H1 (cell line): ENCODE measurements at regions not wholly inside any gene's neighbourhood (a gene's known extent, or its start where the extent isn't known, plus 50 kb on each side); places are given as distances from the start of the nearest gene placed in this dataset.

Experiments used
- CTCF ChIA-PET: fragments of 300-600 bp; sonication (Branson Sonifier 250); formaldehyde crosslinking; loops from one replicate; lab custom pipeline; 2021; ENCODE audit not compliant: partially characterized antibody; lab: Charles Lee
- POLR2A ChIA-PET: fragments of 300-600 bp; sonication (Branson Sonifier 250); formaldehyde crosslinking; loops from one replicate; lab custom pipeline; 2021; ENCODE audit warnings: inconsistent platforms; ENCODE audit not compliant: partially characterized antibody; lab: Charles Lee
- DNase-seq, 2 experiments: peaks; one replicate each; pipeline versions ENCODE4 v3.0.0 to v3.0.0-alpha.2; 2010 to 2022; ENCODE audit warnings: low spot score in 2 of 2, low read depth in 1 of 2, mixed read lengths in 1 of 2
- FAIRE-seq: peaks from 2 replicates; lab custom pipeline; 2011; peaks lifted over from hg19 to GRCh38; lab: Jason Lieb, UNC
- H2AFZ ChIP-seq: 2 replicates; pipeline ENCODE4 v1.8.1; 2012; ENCODE audit warnings: low read length, inconsistent platforms
- H2AK5ac ChIP-seq: 2 replicates; pipeline ENCODE4 v1.6.1; 2013; ENCODE audit warnings: low read depth, low read length
- H2BK120ac ChIP-seq: replicated peaks from 2 replicates; pipeline ENCODE3; 2013; ENCODE audit warnings: low read depth, low read length, inconsistent platforms
- H2BK12ac ChIP-seq: 2 replicates; pipeline ENCODE4 v1.6.1; 2013; ENCODE audit warnings: low read depth, low read length
- H2BK15ac ChIP-seq: 2 replicates; pipeline ENCODE4 v1.6.1; 2013; ENCODE audit warnings: low read length
- H2BK20ac ChIP-seq: 2 replicates; pipeline ENCODE4 v1.6.1; 2013; ENCODE audit warnings: low read length
- H2BK5ac ChIP-seq: 2 replicates; pipeline ENCODE4 v1.6.1; 2013; ENCODE audit warnings: low read depth, low read length
- H3K14ac ChIP-seq: 2 replicates; pipeline ENCODE4 v1.6.1; 2013; ENCODE audit warnings: inconsistent platforms; ENCODE audit not compliant: insufficient read length
- H3K18ac ChIP-seq: 2 replicates; pipeline ENCODE4 v1.6.1; 2013; ENCODE audit warnings: low read length; ENCODE audit errors: extremely low read depth
- H3K23ac ChIP-seq: 2 replicates; pipeline ENCODE4 v1.6.1; 2013; ENCODE audit warnings: inconsistent platforms; ENCODE audit not compliant: insufficient read length
- H3K23me2 ChIP-seq: 2 replicates; pipeline ENCODE4 v1.6.1; 2013; ENCODE audit warnings: low read depth, low read length
- H3K27ac ChIP-seq: 2 replicates; pipeline ENCODE4 v1.6.1; 2011; ENCODE audit warnings: low read depth, low read length, inconsistent platforms
- H3K27me3 ChIP-seq, 4 experiments: replicated peaks in 1 of 4; 1 replicate in 1 of 4; 2 replicates in 3 of 4; pipeline versions ENCODE4 v1.6.1 to v1.8.1; 2011 to 2013; ENCODE audit warnings: low read length in 3 of 4, mild to moderate bottlenecking in 3 of 4, inconsistent platforms in 2 of 4, mixed read lengths in 2 of 4, moderate library complexity in 1 of 4; ENCODE audit not compliant: control insufficient read depth in 3 of 4, insufficient read depth in 3 of 4; ENCODE audit errors: extremely low read depth in 1 of 4
- H3K36me3 ChIP-seq, 4 experiments: 2 replicates each; pipeline versions ENCODE4 v1.6.1 to v1.8.1; 2011 to 2013; ENCODE audit warnings: mild to moderate bottlenecking in 4 of 4, low read length in 3 of 4, moderate library complexity in 2 of 4, control low read depth in 1 of 4, inconsistent platforms in 1 of 4; ENCODE audit not compliant: insufficient read depth in 4 of 4, control insufficient read depth in 2 of 4
- H3K4ac ChIP-seq: replicated peaks from 2 replicates; pipeline ENCODE3; 2013; ENCODE audit warnings: low read length, low read depth, mixed read lengths, inconsistent platforms; ENCODE audit not compliant: insufficient read length
- H3K4me1 ChIP-seq, 4 experiments: replicated peaks in 1 of 4; 1 replicate in 1 of 4; 2 replicates in 3 of 4; pipeline versions ENCODE4 v1.6.1 to v1.8.1; 2011 to 2013; ENCODE audit warnings: low read length in 3 of 4, inconsistent platforms in 2 of 4, mixed read lengths in 1 of 4; ENCODE audit not compliant: insufficient read depth in 4 of 4, control insufficient read depth in 3 of 4
- H3K4me2 ChIP-seq, 2 experiments: 2 replicates each; pipeline versions ENCODE4 v1.6.1 to v1.8.1; 2011 to 2013; ENCODE audit warnings: low read depth in 2 of 2, low read length in 2 of 2, control low read depth in 1 of 2, inconsistent platforms in 1 of 2, mild to moderate bottlenecking in 1 of 2; ENCODE audit not compliant: insufficient read depth in 1 of 2
- H3K4me3 ChIP-seq, 4 experiments: fragments of 200-600, 300-600 bp in 1 of 4; sonication (generic), shearing (Covaris generic), sonication (Bioruptor Twin) in 1 of 4; 2 replicates each; pipeline versions ENCODE4 v1.5.1 to v1.8.1; 2011 to 2016; ENCODE audit warnings: low read length in 4 of 4, low read depth in 3 of 4, control low read depth in 2 of 4, inconsistent platforms in 2 of 4, mild to moderate bottlenecking in 2 of 4, mixed read lengths in 1 of 4, moderate library complexity in 1 of 4; ENCODE audit not compliant: insufficient read depth in 2 of 4; ENCODE audit errors: extremely low read depth in 1 of 4
- H3K56ac ChIP-seq: replicated peaks from 2 replicates; pipeline ENCODE3; 2013; ENCODE audit warnings: low read depth, mild to moderate bottlenecking, mixed read lengths, low read length, inconsistent platforms; ENCODE audit not compliant: insufficient read length
- H3K79me1 ChIP-seq: 2 replicates; pipeline ENCODE4 v1.6.1; 2013; ENCODE audit warnings: low read depth, low read length, control low read depth
- H3K79me2 ChIP-seq, 2 experiments: 2 replicates each; pipeline versions ENCODE4 v1.6.1 to v1.8.1; 2012 to 2013; ENCODE audit warnings: low read length in 2 of 2, mild to moderate bottlenecking in 2 of 2, inconsistent platforms in 1 of 2; ENCODE audit not compliant: insufficient read depth in 2 of 2, control insufficient read depth in 1 of 2
- H3K9ac ChIP-seq, 4 experiments: replicated peaks in 1 of 4; 1 replicate in 1 of 4; 2 replicates in 3 of 4; pipeline versions ENCODE4 v1.6.1 to v1.8.1; 2011 to 2013; ENCODE audit warnings: low read depth in 3 of 4, low read length in 3 of 4, control low read depth in 2 of 4, mild to moderate bottlenecking in 2 of 4, moderate library complexity in 2 of 4, inconsistent platforms in 1 of 4; ENCODE audit errors: extremely low read depth in 1 of 4
- H3K9me3 ChIP-seq, 2 experiments: 2 replicates each; pipeline versions ENCODE4 v1.6.1 to v1.8.1; 2012 to 2013; ENCODE audit warnings: mild to moderate bottlenecking in 2 of 2, moderate library complexity in 2 of 2, control low read depth in 1 of 2, inconsistent platforms in 1 of 2, low read depth in 1 of 2, low read length in 1 of 2, mixed read lengths in 1 of 2; ENCODE audit not compliant: insufficient read depth in 2 of 2
- H4K20me1 ChIP-seq, 2 experiments: replicated peaks in 1 of 2; 2 replicates each; pipeline versions ENCODE3 to v1.8.1; 2011 to 2013; ENCODE audit warnings: inconsistent platforms in 2 of 2, low read length in 2 of 2, mild to moderate bottlenecking in 1 of 2; ENCODE audit not compliant: insufficient read depth in 2 of 2, control insufficient read depth in 1 of 2
- H4K5ac ChIP-seq: 2 replicates; pipeline ENCODE4 v1.6.1; 2013; ENCODE audit warnings: low read length, low read depth, mixed read lengths, inconsistent platforms; ENCODE audit not compliant: insufficient read length
- H4K8ac ChIP-seq: 2 replicates; pipeline ENCODE4 v1.8.0; 2013; ENCODE audit warnings: mild to moderate bottlenecking, moderate library complexity, low read length, inconsistent platforms; ENCODE audit not compliant: insufficient read depth; ENCODE audit errors: extremely low read depth
- H4K91ac ChIP-seq: replicated peaks from 2 replicates; pipeline ENCODE3; 2013; ENCODE audit warnings: low read length, mixed read lengths, inconsistent platforms; ENCODE audit not compliant: insufficient read length
- CBX8 ChIP-seq: fragments of 300-800, 300-1000 bp; sonication (generic); IDR thresholded peaks from 2 replicates; pipeline ENCODE4 v1.7.1; 2016; ENCODE audit warnings: low read depth, low read length, borderline replicate concordance
- WGBS, 2 experiments: shearing (Covaris generic) in 1 of 2; methylation state at CpG; one replicate each; pipeline versions ENCODE4 v1.1.6 to v1.1.7; 2013 to 2015; ENCODE audit warnings: low lambda C conversion rate in 2 of 2, mixed read lengths in 2 of 2, inconsistent platforms in 1 of 2, low coverage in 1 of 2, missing lambda C conversion rate in 1 of 2; ENCODE audit not compliant: insufficient replicate concordance in 2 of 2, insufficient coverage in 1 of 2, insufficient read length in 1 of 2; ENCODE audit errors: extremely low coverage in 1 of 2, missing lambda C conversion rate in 1 of 2; 5-methylcytosine and 5-hydroxymethylcytosine counted together
- TF ChIP-seq, protein P1 (sequence below): IDR thresholded peaks from 2 replicates; pipeline ENCODE4 v1.6.1; 2011; ENCODE audit warnings: low read length, improper control_type of control experiment

DNA sequence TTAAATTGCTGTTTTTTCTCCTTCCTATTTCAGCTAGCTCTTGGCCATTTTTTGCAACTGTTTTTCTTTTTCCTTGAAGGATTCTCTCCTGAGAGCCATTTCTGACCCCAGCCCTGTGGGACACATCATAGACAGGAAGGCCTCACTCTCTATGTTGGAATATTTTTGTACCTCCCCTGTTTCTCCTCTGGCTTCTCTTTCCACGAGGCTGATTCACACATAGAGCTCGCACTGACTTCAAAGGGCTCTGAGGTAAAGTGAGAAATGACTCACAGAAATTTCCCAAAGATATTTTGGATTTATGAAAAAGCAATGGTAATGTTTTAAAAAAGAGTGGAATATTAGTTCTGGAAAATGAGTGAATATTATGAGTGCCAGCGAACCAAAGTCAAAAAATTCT is 181.7 kb upstream of the IGFBP7 start:
- H3K4me3 ChIP-seq, result no peak overlapping the region
- FAIRE-seq (no peak), DNase-seq (no peak)
- no peak overlapping the region for H3K27ac ChIP-seq
- ChIA-PET POLR2A (no interaction called here), CTCF (interaction anchor here (0.6 to 3.3 kb wide), 3 partner anchors 99 to 144 kb away, joined by 3 to 12 read pairs (median 4); no protein-coding TSS in a partner anchor)
- 89% methylated on average over 3 of the region's 3 CpGs; no CpG with 5 or more reads in 1 of the 2 experiments for WGBS, 2 experiments
- H2BK5ac ChIP-seq, result no peak overlapping the region
- H2BK12ac ChIP-seq, result no peak overlapping the region
- H3K9ac ChIP-seq, result no peak overlapping the region
- no peak overlapping the region for H4K8ac ChIP-seq
- H3K79me2 ChIP-seq, result no peaks in the 10 kb centered on the region
- H3K79me1 ChIP-seq, result no peaks in the 10 kb centered on the region
- H3K14ac ChIP-seq, result no peak overlapping the region
- H3K27me3 ChIP-seq, result peaks cover 0 to 3% (median 0%) of the 10 kb centered on the region in 4 experiments; a peak in 1 of 7 replicates
- no peak overlapping the region for H4K5ac ChIP-seq
- no peak overlapping the region for H2BK15ac ChIP-seq
- H3K4me2 ChIP-seq, result no peak overlapping the region
- no peak overlapping the region for H2BK20ac ChIP-seq
- no peak overlapping the region for H4K91ac ChIP-seq
- H3K36me3 ChIP-seq, result 0 out of 8 replicates have a peak, but pooled peaks cover 0 to 2% (median 0%) of the 10 kb centered on the region in 4 experiments
- H4K20me1 ChIP-seq, result no peaks in the 10 kb centered on the region
- no peak overlapping the region for H3K23ac ChIP-seq
- no peak overlapping the region for H2AK5ac ChIP-seq
- H3K23me2 ChIP-seq, result no peaks in the 10 kb centered on the region
- H3K18ac ChIP-seq, result no peak overlapping the region
- H2BK120ac ChIP-seq, result no peak overlapping the region
- no peak overlapping the region for H2AFZ ChIP-seq
- H3K9me3 ChIP-seq, result peaks cover 2 to 4% of the 10 kb centered on the region in 2 experiments; a peak in 2 of 4 replicates
- H3K56ac ChIP-seq, result no peak overlapping the region
- no peak overlapping the region for H3K4ac ChIP-seq
- peaks cover 0 to 7% (median 5%) of the 10 kb centered on the region in 4 experiments; a peak in 4 of 7 replicates for H3K4me1 ChIP-seq
- TF ChIP-seq CBX8, result no peak
- TF ChIP-seq, protein P1, sequence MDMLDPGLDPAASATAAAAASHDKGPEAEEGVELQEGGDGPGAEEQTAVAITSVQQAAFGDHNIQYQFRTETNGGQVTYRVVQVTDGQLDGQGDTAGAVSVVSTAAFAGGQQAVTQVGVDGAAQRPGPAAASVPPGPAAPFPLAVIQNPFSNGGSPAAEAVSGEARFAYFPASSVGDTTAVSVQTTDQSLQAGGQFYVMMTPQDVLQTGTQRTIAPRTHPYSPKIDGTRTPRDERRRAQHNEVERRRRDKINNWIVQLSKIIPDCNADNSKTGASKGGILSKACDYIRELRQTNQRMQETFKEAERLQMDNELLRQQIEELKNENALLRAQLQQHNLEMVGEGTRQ, result no peak
